Activated effector memory CD4-positive, alpha-beta T cell treated with anti-CD3 and anti-CD28 coated beads, Interleukin-2, amount 50 U/mL, for 16 hours (primary cell): ENCODE measurements at regions not wholly inside any gene's neighbourhood (a gene's known extent, or its start where the extent isn't known, plus 50 kb on each side); places are given as distances from the start of the nearest gene placed in this dataset.
"Not testable (repeated sequence)": the region's sequence is repeated elsewhere in the genome, so short reads cannot be mapped to it uniquely, and the experiment has no call there.

Experiments used
- DNase-seq: peaks from one replicate; pipeline ENCODE4 v3.0.0-alpha.2; 2020

GRCh38 chr5:167852515-167852914 lies 438.9 kb upstream of the WWC1 start:
- DNase-seq: no peak

- no peak for DNase-seq
Observed at GRCh38 chr5:167853421-167853820, 438.0 kb upstream of the WWC1 start.

- no peak for DNase-seq
Observed at GRCh38 chr5:167855818-167856217, 435.6 kb upstream of the WWC1 start.

- DNase-seq: no peak
Observed at GRCh38 chr5:167857321-167857720, 434.1 kb upstream of the WWC1 start.

- DNase-seq: not testable (repeated sequence)
Observed at GRCh38 chr5:167858186-167858855, 433.1 kb upstream of the WWC1 start.

GRCh38 chr5:167861129-167861927 lies 430.1 kb upstream of the WWC1 start:
- no peak for DNase-seq

- DNase-seq: no peak
Observed at GRCh38 chr5:167861928-167862426, 429.5 kb upstream of the WWC1 start.

- no peak for DNase-seq
Observed at GRCh38 chr5:167863883-167864282, 427.6 kb upstream of the WWC1 start.

- no peak for DNase-seq
Observed at GRCh38 chr5:167864801-167865200, 426.6 kb upstream of the WWC1 start.

- no peak for DNase-seq
Observed at GRCh38 chr5:167866797-167867196, 424.6 kb upstream of the WWC1 start.

- DNase-seq: no peak
Observed at GRCh38 chr5:167867281-167867680, 424.2 kb upstream of the WWC1 start.

- DNase-seq: no peak
Observed at GRCh38 chr5:167869125-167869524, 422.3 kb upstream of the WWC1 start.

- DNase-seq: no peak
Observed at GRCh38 chr5:167870055-167870454, 421.4 kb upstream of the WWC1 start.

- no peak for DNase-seq
Observed at GRCh38 chr5:167871091-167871490, 420.4 kb upstream of the WWC1 start.

GRCh38 chr5:167872791-167873190 lies 418.7 kb upstream of the WWC1 start:
- no peak for DNase-seq

- DNase-seq: no peak
Observed at GRCh38 chr5:167877114-167877722, 414.2 kb upstream of the WWC1 start.

- no peak for DNase-seq
Observed at GRCh38 chr5:167877924-167878323, 413.5 kb upstream of the WWC1 start.

GRCh38 chr5:167880420-167880819 lies 411.0 kb upstream of the WWC1 start:
- no peak for DNase-seq

- DNase-seq: no peak
Observed at GRCh38 chr5:167881041-167881440, 410.4 kb upstream of the WWC1 start.

GRCh38 chr5:167886196-167886595 lies 405.2 kb upstream of the WWC1 start:
- no peak for DNase-seq

GRCh38 chr5:167888393-167888792 lies 403.1 kb upstream of the WWC1 start:
- no peak for DNase-seq

- no peak for DNase-seq
Observed at GRCh38 chr5:167889276-167889675, 402.2 kb upstream of the WWC1 start.

GRCh38 chr5:167892352-167893115 lies 398.9 kb upstream of the WWC1 start:
- DNase-seq: no peak
